Fibroblast of skin of abdomen (primary cell): ENCODE measurements at regions not wholly inside any gene's neighbourhood (a gene's known extent, or its start where the extent isn't known, plus 50 kb on each side); places are given as distances from the start of the nearest gene placed in this dataset.
A peak's percentile ranks its signal among the peaks of the same experiment; 100 is the strongest.

Experiments
- DNase-seq: peaks from one replicate; pipeline ENCODE4 v3.0.0-alpha.2; 2013

- no peak for DNase-seq
Measured at GRCh38 chr6:120211955-120212792, 862.6 kb upstream of the MAN1A1 start.

- DNase-seq, result no peak
Measured at GRCh38 chr6:120202878-120203277, 853.3 kb upstream of the MAN1A1 start.

GRCh38 chr6:120200853-120201252 is 851.3 kb upstream of the MAN1A1 start:
- DNase-seq, result no peak

GRCh38 chr6:120198033-120198432 is 848.5 kb upstream of the MAN1A1 start:
- DNase-seq, result peak; percentile 41

- no peak for DNase-seq
Measured at GRCh38 chr6:120186080-120186479, 836.5 kb upstream of the MAN1A1 start.

- DNase-seq, result no peak
Measured at GRCh38 chr6:120173250-120173649, 823.7 kb upstream of the MAN1A1 start.

- DNase-seq, result no peak
Measured at GRCh38 chr6:120164531-120164930, 815.0 kb upstream of the MAN1A1 start.

GRCh38 chr6:120157873-120158272 is 808.3 kb upstream of the MAN1A1 start:
- no peak for DNase-seq

- no peak for DNase-seq
Measured at GRCh38 chr6:120147071-120147871, 797.7 kb upstream of the MAN1A1 start.

- no peak for DNase-seq
Measured at GRCh38 chr6:120141601-120142000, 792.0 kb upstream of the MAN1A1 start.

- DNase-seq, result no peak
Measured at GRCh38 chr6:120137492-120137891, 787.9 kb upstream of the MAN1A1 start.

- DNase-seq, result no peak
Measured at GRCh38 chr6:120129228-120129627, 779.7 kb upstream of the MAN1A1 start.

- no peak for DNase-seq
Measured at GRCh38 chr6:120122401-120122800, 772.8 kb upstream of the MAN1A1 start.

- DNase-seq, result no peak
Measured at GRCh38 chr6:120116343-120116742, 766.8 kb upstream of the MAN1A1 start.

- no peak for DNase-seq
Measured at GRCh38 chr6:120112980-120113379, 763.4 kb upstream of the MAN1A1 start.

GRCh38 chr6:120111001-120111400 is 761.4 kb upstream of the MAN1A1 start:
- DNase-seq, result no peak

- DNase-seq, result no peak
Measured at GRCh38 chr6:120108061-120108795, 758.7 kb upstream of the MAN1A1 start.

GRCh38 chr6:120103618-120104017 is 754.1 kb upstream of the MAN1A1 start:
- DNase-seq, result no peak

GRCh38 chr6:120096696-120097260 is 747.2 kb upstream of the MAN1A1 start:
- no peak for DNase-seq

GRCh38 chr6:120083186-120083585 is 733.6 kb upstream of the MAN1A1 start:
- no peak for DNase-seq

GRCh38 chr6:120077489-120077888 is 727.9 kb upstream of the MAN1A1 start:
- peak; percentile 20 for DNase-seq

GRCh38 chr6:120058410-120058809 is 708.8 kb upstream of the MAN1A1 start:
- DNase-seq, result no peak

GRCh38 chr6:120056085-120056484 is 706.5 kb upstream of the MAN1A1 start:
- no peak for DNase-seq
